GM18511 (cell line): ENCODE measurements at regions not wholly inside any gene's neighbourhood (a gene's known extent, or its start where the extent isn't known, plus 50 kb on each side); places are given as distances from the start of the nearest gene placed in this dataset.
"Not testable (repeated sequence)": the region's sequence is repeated elsewhere in the genome, so short reads cannot be mapped to it uniquely, and the experiment has no call there.

Experiments used
- ATAC-seq: cut with Tn5 transposase; IDR thresholded peaks from one replicate; pipeline ENCODE4 v1.9.1; 2021; ENCODE audit warnings: mild to moderate bottlenecking, moderate library complexity; ENCODE audit not compliant: unreplicated experiment

DNA sequence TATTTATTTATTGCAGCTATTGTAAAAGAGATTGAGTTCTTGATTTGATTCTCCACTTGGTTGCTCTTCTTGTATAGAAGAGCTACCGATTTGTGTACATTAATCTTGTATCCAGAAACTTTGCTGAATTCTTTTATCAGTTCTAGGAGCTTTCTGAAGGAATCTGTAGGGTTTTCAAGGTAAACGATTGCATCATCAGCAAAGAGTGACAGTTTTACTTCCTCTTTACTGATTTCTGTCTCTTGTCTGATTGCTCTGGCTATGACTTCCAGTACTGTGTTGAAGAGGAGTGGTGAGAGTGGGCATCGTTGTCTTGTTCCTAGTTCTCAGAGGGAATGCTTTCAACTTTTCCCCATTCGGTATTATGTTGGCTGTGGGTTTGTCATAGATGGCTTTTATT lies 103.1 kb downstream of the CAPZA3 start:
- not testable (repeated sequence) for ATAC-seq

DNA sequence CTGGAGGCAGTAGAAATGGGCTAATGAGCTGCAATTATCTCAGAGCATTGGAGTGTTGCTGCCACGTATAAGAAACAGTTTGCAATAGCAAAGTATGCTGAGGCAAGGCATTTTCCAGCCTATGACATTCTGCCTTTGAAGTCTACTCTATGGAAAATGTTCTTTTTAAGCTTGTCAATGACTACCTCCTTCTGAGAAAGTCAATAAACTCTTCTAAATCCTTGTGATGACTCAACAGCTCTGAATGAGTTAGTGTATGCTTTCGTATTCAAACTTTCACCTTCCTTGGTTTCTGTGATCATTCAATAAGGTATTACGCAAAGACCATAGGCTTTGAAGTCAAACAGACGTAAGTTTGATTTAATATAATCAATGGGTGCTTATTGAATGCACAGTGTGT lies 111.2 kb downstream of the CAPZA3 start:
- no peak for ATAC-seq

DNA sequence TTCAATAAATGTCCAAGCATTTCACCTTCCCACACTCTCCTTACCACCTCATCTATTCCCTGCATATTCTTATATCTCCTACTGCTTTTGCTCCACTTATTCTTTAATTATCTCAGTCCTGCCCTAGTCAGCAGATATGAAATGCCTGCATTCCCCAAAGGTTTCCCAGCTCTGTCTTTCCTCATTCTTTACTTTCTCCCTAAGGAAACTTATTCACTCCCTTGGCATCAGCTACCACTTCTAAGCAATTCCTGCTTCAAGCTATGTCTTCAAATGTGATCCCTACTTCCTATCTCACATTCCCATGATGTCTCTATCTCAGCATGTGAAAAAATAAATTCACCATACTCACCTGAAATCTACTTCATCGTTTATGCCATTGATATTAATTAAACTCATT lies 111.8 kb downstream of the CAPZA3 start:
- no peak for ATAC-seq

DNA sequence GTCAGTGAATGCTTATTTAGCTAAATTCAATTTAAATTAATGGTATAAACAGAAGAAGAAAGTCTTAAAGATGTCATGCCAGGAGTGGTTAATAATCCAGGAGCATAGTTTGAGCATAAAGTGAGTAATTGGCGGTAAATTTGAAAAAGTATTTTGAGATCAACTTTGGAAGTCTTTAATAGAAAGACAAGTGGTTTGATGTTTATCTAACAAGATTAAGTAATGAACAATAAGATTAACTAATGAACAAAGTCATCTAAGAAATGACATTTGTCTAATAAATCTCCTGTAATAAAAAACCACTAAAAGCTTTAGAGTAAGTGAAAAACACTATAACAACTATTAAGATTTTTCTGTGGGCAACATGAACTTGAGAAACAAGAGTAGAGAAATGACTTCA lies 112.8 kb downstream of the CAPZA3 start:
- ATAC-seq, result no peak

DNA sequence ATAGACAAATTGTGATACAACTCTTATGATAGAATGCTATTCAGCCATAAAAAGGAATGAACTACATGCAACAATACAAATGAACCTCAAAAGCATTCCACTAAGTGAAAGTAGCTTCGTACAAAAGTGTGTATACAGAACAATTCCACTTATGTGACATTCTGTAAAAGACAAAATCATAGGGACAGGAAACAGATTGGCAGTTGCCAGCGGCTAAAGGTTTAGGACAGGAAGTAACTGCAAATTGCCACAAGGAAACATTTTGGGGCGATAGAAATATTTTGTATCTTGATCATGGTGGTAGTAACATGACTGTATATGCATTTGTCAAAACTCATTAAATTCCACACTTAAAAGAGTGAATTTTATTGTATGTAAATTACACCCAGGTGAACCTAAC lies 113.4 kb downstream of the CAPZA3 start:
- ATAC-seq, result no peak

DNA sequence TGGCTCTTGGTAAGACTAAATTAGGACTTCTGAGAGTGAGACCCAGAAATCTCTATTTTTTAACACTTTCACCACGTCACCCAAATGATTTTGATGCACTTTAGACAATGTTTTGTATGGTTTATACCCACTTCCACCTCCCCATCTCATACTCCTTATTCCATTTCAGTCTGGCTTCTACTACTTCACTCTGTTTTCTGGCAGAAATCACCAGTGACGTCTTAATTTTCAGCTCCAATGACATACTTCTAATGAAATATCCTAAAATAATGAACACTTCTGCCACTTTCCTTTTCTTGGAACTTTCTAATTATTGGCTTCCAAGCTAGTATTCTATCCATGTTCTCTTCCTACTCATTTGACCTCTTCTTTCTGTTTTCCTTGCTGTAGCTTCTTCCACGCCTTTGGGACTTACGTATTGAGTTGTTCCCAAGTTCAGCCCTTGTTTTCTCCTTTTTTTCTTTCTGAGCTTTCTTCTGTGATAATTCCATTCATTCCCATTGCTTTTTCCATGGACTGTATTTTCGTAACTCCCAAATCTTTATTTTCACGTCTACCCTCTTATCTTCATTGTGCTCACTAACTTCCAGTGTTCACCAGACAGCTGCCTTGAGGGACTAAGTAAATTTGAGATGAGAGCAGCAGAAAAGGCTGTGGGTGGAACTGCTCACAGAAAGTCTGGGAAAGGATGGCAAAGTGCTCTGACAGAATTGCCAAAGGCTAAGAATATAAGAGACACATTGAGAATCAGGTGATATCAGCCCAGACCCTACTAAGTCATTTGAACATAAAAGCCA lies 115.8 kb downstream of the CAPZA3 start:
- no peak for ATAC-seq

DNA sequence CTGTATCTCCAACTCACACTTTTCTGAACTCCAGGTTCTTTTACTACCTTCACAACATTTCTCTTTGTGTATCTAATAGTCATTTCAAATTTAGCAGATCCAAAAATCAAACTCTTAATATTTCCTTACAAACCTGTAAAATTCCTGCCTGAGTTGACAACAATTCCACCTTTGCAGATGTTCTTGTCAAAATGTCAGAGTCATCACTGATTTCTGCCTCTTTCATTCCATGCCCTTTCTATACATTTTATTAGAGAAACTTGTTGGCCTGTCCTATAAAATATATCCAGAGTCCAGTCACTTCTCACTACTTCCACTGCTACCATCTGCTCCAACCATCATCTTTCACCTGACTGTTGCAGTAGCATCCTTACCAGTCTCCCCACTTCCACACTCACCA lies 119.7 kb downstream of the CAPZA3 start:
- ATAC-seq, result no peak

DNA sequence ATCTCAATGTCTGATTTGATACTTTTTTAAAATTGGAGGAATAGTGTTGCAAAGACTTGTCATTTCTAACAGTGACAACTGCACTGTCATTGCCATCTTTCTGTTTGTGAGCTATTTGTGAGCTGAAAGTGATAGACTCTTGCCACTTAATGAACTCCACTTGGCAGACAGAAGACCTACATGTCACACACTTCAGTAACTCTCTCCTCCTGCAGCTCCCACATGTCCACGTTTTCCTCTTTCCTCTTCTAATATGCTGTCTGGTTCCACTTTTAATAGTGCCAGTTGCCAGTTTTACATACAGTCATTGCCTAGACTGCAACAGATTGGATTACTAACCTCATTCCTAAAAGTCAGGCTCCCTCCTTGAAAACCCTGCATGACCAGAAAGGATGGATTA lies 121.5 kb downstream of the CAPZA3 start:
- ATAC-seq, result no peak

DNA sequence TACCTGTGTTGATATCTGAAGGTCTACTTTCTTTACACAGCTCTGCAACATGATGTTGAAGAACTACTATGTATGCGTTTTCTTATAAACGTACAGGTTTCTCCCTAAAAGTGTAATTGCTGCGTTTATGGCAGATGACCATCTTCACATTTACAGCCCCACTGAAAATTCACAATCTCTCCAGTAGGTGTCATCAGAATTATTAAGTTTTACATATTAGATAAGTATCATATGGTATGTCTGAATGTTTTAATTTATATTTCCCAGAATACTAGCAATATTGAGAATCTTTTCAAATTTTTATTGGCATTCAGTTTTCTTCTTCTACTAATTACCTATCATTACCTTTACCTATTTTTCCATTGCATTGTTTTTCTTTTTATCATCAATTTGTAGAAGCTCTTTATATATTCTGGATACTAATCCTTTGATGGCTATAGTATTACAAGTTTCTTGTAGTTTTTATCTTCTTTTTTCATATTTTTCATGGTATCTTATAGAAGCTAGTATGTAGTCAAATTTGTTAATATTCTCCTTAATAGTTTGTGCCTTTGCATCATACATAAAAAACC lies 123.5 kb downstream of the CAPZA3 start:
- ATAC-seq, result no peak

DNA sequence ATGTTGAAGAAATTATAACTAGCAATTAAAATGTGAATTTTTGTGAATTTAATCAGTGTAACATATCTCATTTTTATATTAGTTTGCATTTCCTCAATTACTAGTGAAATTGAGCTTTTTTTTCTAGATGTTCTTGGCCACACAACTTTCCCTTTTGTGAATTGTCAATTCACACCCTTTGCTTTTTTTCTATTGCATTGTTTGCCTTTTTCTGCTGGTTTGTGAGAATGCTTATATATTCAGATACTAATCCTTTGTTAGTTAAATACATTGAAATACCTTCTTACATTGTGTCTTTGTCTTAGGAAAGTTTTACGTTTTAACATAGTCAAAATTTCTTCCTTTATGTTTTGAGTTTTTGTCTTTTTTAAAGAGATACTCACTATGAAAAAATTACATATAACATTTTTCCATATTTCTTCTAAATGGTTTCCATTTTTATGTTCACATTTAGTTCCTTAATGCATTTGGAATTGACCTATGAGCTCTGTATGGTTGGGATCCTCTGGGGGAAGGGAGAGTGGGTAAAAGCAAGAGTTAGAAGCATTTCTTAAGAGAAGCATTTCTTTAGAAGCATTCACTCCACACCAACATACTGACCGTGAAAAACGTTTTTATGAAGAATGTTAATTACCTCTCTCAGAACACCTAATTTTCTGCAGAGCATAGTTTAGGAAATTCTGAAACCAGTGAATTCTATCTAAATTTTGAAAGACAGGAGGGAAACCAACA lies 126.0 kb downstream of the CAPZA3 start:
- no peak for ATAC-seq

DNA sequence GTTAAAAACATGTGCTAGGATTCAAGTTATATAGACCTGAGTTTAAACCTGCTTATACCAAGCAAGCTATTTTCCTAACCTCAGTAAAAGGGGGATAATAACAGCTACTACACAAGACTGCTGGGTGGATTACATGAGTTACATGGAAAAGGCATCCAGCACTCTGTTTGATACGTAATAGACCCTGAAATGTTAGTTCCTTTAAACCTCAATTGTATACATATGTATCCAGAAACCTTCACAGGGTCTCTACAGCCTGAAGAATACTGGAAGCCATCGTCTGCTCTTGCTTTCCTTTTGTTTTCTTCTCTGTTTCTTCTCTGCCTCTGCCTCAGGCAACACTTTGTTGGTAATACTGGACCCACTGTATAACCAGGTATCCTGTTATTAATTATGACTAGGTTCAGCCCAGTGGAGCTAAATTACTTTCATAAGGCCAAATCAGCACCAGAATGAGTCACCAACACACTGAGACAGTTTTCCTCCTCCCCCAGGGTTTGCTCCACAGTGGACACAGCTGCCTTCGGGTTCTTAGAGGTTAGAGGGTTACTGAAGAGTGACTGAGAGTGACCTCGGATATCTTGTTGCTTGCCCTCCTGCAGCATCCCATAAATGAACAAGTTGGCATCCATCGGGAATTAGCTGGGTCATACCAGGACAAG lies 127.1 kb downstream of the CAPZA3 start:
- no peak for ATAC-seq

DNA sequence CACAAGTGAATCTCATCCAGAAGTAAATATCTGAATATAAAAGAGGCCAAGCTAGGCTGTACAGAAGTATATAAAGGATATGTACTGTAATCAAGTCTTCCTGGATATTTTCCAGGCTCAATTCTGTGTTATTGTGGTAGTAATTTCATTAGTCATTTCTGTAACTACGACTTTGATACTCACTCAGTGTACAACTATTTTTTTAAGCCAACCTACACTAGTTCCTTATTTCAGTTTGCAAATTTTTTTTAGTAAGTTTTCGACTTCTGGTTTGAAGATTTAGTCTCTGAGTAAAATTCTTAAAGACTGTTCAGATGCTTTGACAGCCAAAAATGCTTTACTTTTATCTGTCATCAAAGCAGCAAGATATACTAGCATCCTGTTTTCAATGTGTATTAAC lies 130.8 kb downstream of the CAPZA3 start:
- ATAC-seq, result no peak

DNA sequence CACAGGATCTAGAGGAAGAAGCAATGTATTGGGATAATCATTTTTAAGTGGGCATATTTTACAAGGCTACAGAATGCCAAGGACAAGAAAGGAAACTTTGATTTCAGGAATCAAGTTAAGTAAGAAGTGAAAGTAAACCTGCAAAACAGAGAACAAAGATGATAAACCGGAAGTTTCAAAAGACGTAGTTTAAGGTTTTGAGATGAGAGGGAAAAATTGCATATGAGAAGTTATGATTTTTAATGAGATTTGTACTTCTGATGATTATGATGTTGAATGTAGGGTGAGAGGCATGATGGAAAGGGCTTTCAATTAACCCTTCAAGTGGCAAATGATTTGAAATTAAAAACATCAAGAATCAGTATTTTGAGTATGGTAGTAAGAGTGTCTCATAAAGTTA lies 134.9 kb downstream of the CAPZA3 start:
- no peak for ATAC-seq

DNA sequence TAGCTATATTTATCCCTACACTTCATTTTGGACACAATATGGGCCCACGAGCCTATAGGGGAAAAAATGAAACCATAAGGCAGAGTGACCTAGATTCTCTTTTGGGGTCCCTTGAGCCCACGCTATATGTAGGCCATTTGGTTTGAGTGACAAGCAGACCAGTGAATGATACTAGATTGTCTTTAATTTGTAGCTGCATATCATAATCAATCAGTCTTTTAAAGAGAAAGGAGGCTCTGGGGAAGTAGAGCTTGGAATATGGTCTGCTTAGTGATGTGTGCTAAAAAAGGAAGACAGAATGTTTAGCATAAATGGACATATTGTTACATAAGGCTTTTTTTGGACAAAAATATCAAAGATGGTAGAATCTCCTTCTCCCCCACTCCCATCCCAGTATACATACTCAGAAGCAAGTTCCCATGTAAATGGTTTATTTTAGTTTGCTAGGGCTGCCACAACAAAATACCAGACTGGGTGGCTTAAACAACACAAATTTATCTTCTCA lies 140.8 kb downstream of the CAPZA3 start:
- ATAC-seq, result no peak

DNA sequence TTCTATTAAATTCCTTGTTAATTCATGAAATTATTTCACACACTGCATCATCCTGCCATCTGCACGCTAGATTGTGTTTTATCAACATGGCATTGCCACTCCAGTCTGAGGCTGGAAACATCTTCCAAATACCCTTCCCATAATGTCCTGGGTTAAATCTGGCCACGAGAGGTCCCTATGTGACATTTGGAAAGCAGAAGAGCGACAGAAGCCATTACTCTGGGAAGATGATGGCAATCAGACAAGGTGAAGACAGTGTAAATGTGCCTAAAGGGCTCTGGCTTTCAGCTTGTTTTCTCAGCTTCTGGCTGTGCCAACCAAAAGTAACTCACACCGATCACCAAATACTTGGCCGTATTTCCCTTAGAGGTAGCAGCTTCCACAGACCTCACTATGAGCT lies 144.8 kb downstream of the CAPZA3 start:
- ATAC-seq, result no peak

DNA sequence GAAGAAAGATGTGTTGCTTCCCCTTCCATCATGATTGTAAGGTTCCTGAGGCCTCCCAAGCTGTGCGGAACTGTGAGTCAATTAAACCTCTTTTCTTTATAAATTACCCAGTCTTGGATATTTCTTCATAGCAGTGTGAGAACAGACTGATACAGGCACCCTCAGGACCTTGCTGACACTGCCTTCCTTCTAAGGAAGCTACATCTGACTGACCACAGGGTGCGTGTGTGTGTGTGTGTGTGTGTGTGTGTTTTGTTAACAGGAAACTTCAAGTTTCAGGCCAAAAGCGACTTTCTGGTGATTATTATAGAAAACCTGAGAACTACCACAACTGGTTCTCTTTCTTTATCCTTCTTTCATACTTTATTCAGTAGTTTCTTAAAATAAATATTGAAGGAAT lies 149.0 kb downstream of the CAPZA3 start:
- no peak for ATAC-seq

DNA sequence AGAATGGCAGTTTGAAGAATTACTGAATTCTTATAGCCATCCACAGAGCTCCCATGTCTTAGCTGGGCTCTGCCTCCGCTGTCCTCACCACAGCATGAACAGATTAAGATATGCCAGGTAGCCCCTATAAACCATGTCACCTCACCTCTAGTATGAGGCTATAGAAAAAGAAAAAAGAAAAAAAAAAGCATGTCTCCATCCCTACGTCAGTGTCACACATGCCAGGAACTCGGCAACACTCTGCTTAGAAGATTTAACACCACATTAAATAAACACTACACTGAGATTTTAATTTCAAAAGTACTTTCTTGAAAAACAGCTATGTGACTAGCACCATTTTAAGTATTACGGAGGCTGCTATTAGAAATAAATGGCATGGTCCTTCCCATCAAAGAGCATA lies 149.4 kb downstream of the CAPZA3 start:
- no peak for ATAC-seq

DNA sequence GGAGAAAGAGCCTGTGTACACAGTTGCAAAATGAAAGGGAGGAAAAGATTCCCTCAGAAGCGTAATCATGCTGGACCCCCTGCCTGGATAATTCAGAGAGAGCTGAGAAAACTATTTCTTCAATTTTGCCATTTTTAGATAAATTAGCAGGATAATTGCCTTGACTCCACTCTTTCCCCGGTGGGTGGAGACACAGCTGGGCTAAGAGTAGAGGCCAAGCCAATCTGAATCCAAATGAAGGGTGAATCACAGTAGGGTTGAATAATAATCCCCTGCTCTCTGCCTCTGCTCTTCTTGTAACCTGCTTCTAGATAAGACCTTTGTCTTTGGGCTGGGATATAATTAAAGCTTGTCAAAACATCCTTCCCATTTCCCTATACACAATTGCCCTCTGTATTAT lies 150.1 kb downstream of the CAPZA3 start:
- ATAC-seq, result no peak

DNA sequence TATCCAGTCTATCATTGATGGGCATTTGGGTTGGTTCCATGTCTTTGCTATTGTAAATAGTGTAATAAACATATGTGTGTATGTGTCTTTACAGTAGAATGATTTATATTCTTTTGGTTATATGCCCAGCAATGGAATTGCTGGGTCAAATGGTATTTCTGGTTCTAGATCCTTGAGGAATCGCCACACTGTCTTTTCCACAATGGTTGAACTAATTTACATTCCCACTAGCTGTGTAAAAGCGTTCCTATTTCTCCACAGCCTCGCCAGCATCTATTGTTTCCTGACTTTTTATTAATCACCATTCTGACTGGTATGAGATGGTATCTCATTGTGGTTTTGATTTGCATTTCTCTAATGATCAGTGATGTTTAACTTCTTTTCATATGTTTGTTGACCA lies 152.7 kb downstream of the CAPZA3 start:
- not testable (repeated sequence) for ATAC-seq

DNA sequence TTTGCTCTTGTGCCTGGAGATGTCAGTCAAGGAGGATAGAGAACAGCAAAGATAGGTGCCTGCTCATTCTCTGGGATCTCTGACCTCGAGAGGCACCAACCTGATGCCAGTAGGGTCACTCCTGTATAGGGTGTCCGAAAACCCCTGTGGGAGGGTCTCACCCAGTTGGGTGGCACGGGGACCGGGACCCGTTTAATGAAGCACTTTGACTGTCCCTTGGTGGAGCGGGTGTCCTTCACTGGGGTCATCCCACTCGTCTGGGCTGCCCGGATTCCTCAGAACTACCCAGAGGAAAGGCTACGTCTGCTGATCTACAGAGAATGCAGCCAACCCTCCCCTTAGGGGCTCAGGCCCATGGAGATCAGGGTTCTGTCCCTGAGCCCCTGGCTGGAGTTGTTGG lies 157.6 kb downstream of the CAPZA3 start:
- ATAC-seq, result no peak

DNA sequence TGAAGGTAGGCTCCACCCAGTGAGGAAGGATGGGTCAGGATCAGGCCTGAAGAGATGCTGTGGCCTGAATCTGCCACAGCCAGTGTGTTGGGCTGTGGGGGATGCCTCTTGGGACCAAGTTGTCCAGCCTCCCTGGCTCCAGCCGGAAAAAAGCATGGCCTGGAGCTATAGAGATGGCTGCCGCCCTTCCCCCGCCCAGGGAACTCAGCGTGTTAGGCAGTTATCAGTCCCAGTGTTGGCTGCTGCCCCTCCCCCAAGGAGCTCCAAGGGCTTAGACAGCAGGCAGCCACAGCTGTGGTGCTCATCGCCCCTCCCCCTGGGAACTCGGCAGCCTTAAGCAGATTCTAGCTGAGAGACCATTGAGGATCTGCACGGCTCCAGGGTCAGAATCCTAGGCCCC lies 158.0 kb downstream of the CAPZA3 start:
- no peak for ATAC-seq

DNA sequence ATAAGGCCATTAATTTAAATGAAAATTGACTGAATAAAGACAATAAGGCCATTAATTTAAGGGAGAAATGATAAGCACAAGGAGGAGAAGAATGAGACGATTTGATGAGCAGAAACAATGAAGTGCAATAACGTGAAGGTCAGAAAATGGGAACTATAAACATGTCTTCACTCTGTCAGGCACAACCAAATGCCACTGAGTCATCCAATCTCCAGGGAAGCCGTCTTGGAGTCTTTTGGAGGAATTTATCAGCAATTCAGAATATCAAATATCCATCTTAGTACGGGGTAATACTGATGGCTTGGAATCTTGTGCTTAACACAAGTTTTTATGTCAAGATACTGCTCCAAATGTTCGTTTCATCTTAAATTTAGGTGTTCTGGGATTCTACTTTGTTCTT lies 159.9 kb downstream of the CAPZA3 start:
- no peak for ATAC-seq
